PC-3 (cell line): ENCODE measurements at regions not wholly inside any gene's neighbourhood (a gene's known extent, or its start where the extent isn't known, plus 50 kb on each side); places are given as distances from the start of the nearest gene placed in this dataset.
A peak's percentile ranks its signal among the peaks of the same experiment; 100 is the strongest.

ENCODE experiments used
- EZH2 ChIP-seq: fragments of 300-600 bp; sonication (generic); IDR thresholded peaks from one replicate; pipeline ENCODE4 v1.6.1; 2017; ENCODE audit warnings: antibody characterized with exemption, mild to moderate bottlenecking, low read length; ENCODE audit not compliant: unreplicated experiment
- EZH2phosphoT487 ChIP-seq: fragments of 300-600 bp; sonication (generic); IDR thresholded peaks from 2 replicates; pipeline ENCODE4 v1.6.1; 2018; ENCODE audit warnings: mild to moderate bottlenecking, antibody characterized with exemption, low read length, borderline replicate concordance
- TF ChIP-seq, protein P1 (sequence below): fragments of 300-600 bp; sonication (generic); conservative IDR thresholded peaks from 2 replicates; pipeline ENCODE4 v1.5.1; 2017; ENCODE audit warnings: antibody characterized with exemption, low read depth, mild to moderate bottlenecking, low read length

DNA sequence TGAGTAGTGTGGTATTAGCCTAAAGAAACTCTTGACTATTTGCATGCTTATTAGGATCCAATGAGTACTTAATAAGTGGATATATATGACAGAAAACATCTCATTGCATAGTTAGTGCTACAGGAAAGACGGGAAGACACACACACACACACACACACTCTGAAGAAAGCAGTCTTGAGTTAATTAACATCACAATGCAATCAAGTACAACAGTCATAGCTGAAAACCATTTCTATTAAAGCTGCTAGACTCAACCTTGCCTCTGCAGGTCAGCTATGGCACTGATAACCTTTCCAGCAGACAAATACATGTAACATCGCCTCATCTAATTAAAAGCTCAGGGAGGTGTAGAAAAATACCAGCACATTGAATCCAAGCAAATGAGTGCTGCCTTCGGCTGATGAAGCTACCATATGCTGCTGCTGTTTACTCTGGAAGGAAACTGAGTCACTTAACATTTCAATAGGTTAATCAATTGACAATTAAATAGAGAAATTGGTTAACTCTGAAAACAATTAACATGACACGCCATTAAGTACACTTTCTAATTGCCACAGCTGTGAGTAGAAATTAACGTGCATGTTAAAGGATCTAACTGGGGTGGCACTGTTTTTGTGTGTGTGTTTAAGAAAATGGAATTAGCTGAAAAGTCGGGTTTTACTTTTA lies 93.2 kb upstream of the OTX2 start:
- TF ChIP-seq, protein P1, sequence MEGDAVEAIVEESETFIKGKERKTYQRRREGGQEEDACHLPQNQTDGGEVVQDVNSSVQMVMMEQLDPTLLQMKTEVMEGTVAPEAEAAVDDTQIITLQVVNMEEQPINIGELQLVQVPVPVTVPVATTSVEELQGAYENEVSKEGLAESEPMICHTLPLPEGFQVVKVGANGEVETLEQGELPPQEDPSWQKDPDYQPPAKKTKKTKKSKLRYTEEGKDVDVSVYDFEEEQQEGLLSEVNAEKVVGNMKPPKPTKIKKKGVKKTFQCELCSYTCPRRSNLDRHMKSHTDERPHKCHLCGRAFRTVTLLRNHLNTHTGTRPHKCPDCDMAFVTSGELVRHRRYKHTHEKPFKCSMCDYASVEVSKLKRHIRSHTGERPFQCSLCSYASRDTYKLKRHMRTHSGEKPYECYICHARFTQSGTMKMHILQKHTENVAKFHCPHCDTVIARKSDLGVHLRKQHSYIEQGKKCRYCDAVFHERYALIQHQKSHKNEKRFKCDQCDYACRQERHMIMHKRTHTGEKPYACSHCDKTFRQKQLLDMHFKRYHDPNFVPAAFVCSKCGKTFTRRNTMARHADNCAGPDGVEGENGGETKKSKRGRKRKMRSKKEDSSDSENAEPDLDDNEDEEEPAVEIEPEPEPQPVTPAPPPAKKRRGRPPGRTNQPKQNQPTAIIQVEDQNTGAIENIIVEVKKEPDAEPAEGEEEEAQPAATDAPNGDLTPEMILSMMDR = no peak
- TF ChIP-seq EZH2 = no peak
- 0 out of 2 replicates have a peak, but pooled peaks have one; percentile 35 for TF ChIP-seq EZH2phosphoT487
